ENCODE measurements at regions not wholly inside any gene's neighbourhood (a gene's known extent, or its start where the extent isn't known, plus 50 kb on each side); places are given as distances from the start of the nearest gene placed in this dataset.

GRCh38 chr1:90537606-90538362 lies 179.3 kb downstream of the BARHL2 start:
- H3K36me3 ChIP-seq: no peaks in the 10 kb centered on the region
- no peak overlapping the region for H3K4me3 ChIP-seq
- H3K27ac ChIP-seq: no peak overlapping the region
- H3K4me1 ChIP-seq (replicated peaks): no peaks in the 10 kb centered on the region
- H3K27me3 ChIP-seq (replicated peaks): no peaks in the 10 kb centered on the region
- DNase-seq (ENCODE audit: low read depth in 1 of 2, low spot score in 2 of 2): no peak
- H3K9me3 ChIP-seq (replicated peaks): no peaks in the 10 kb centered on the region

DNA sequence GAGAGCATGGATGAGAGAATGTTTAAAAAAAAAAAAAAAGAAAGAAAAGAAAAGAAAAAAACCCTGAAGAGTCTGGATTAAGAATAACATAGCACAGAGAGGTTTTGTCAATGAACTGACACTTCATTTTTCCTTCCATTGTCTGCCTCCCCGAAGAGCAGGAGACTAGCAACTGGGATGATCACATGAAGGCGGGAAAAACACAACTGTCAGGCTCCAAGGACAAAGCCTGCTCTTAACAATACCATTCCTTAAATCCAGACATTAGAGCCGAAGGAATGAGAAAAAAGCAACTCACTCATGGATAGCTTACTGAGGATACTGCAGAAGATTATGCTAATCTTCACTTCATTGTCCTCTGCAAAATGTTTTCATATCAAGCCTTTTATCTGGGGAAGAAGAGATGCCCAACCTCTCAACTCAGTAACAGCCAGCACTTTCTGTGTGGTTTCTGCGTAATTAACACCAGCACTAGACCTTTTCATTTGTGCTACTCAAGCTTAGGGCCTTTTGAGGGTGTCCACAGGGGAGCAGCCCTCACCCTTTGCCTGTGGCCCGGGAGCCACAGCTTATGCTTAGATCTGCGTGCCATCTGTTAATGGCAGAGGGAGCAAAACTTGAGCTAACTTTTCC lies 182.3 kb downstream of the BARHL2 start:
- H3K27me3 ChIP-seq (replicated peaks): no peaks in the 10 kb centered on the region
- no peak for DNase-seq (ENCODE audit: low read depth in 1 of 2, low spot score in 2 of 2)
- no peak overlapping the region for H3K27ac ChIP-seq
- no peaks in the 10 kb centered on the region for H3K36me3 ChIP-seq
- H3K4me1 ChIP-seq (replicated peaks): no peaks in the 10 kb centered on the region
- no peak overlapping the region for H3K4me3 ChIP-seq
- no peaks in the 10 kb centered on the region for H3K9me3 ChIP-seq (replicated peaks)

DNA sequence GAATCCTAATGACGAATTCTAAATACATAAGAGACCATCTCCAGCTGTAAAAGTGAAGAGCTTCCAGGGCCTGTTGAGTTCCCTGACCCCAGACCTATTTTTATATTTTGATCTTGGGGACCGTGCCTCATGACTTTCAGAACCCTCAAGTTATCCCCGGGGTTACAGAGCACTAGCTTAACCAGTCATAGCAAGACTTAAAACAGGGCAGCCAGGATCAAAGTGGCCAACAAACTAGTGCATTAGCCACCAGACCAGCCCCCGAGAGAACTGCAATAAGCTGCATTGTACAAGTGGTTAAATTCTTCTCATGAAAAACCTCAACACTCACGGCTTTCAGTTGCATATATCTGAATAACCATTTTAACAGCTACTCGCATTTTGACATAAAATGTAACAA lies 183.0 kb downstream of the BARHL2 start:
- Histone ChIP-seq H3K27me3 (replicated peaks) (no peaks in the 10 kb centered on the region), H3K9me3 (replicated peaks) (no peaks in the 10 kb centered on the region), H3K4me3 (no peak overlapping the region), H3K27ac (no peak overlapping the region), H3K36me3 (no peaks in the 10 kb centered on the region), H3K4me1 (replicated peaks) (no peaks in the 10 kb centered on the region)
- no peak for DNase-seq (ENCODE audit: low read depth in 1 of 2, low spot score in 2 of 2)

DNA sequence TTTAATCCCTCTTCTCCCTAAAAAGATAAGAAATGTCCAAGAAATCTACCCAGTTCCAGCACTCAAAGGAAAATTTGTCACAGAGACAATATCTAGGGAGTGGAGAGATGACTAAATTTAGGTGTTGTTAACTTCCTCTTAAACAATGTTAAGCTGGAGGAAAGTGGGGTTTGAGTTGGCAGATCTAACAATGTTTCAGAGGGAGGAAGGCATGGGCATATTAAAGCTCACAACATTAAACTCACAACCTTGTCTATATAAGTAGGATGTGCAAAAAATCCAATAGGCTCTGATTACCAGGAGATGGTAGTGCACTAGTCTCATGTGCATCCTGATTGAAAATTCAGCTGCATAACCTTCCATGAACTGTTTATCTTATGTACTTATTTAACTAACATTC lies 190.1 kb downstream of the BARHL2 start:
- Histone ChIP-seq H3K9me3 (replicated peaks) (no peaks in the 10 kb centered on the region), H3K27ac (no peak overlapping the region), H3K4me3 (no peak overlapping the region), H3K27me3 (replicated peaks) (no peaks in the 10 kb centered on the region), H3K4me1 (replicated peaks) (no peaks in the 10 kb centered on the region), H3K36me3 (no peaks in the 10 kb centered on the region)
- DNase-seq (ENCODE audit: low read depth in 1 of 2, low spot score in 2 of 2): no peak

DNA sequence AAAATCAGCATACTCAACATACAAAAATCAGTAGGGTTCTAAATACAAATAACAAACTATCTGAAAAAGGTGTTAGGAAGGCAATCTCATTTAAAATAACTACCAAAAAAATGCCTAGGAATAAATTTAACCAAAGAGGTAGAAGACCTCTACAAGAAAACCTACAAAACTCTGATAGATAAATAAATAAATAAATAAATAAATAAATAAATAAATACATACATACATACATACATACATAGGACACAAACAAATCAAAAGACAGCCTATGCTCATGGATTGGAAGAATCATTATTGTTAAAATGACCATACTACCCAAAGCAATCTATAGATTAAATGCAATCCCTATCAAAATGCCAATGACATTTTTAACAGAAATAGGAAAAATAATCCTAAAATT lies 194.7 kb downstream of the BARHL2 start:
- no peak for DNase-seq (ENCODE audit: low read depth in 1 of 2, low spot score in 2 of 2)
- no peaks in the 10 kb centered on the region for H3K27me3 ChIP-seq (replicated peaks)
- no peak overlapping the region for H3K4me3 ChIP-seq
- H3K36me3 ChIP-seq: no peaks in the 10 kb centered on the region
- H3K27ac ChIP-seq: no peak overlapping the region
- H3K9me3 ChIP-seq (replicated peaks): no peaks in the 10 kb centered on the region
- no peaks in the 10 kb centered on the region for H3K4me1 ChIP-seq (replicated peaks)

DNA sequence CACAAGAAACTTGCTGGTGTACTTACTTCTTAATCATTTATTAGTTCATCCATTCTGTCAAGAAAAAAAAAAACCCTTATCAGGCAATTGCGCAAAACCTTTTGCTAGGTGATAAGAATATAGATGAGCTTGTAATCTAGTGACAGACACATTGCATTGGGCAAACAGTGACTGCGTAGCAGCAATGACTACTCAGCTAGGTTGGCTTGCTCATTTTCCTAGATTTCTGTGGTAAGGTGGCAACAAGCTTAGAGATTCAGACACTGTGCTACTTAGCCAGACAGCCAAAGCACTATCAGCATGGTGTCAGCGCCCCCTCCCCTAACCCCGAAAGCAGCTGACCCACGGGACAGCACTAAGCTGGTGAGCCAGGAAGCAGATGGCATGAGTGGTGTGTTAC lies 203.1 kb downstream of the BARHL2 start:
- no peak for DNase-seq (ENCODE audit: low read depth in 1 of 2, low spot score in 2 of 2)
- Histone ChIP-seq H3K9me3 (replicated peaks) (no peaks in the 10 kb centered on the region), H3K4me1 (replicated peaks) (no peaks in the 10 kb centered on the region), H3K27ac (no peak overlapping the region), H3K4me3 (no peak overlapping the region), H3K36me3 (no peaks in the 10 kb centered on the region), H3K27me3 (replicated peaks) (peaks cover 4% of the 10 kb centered on the region)

DNA sequence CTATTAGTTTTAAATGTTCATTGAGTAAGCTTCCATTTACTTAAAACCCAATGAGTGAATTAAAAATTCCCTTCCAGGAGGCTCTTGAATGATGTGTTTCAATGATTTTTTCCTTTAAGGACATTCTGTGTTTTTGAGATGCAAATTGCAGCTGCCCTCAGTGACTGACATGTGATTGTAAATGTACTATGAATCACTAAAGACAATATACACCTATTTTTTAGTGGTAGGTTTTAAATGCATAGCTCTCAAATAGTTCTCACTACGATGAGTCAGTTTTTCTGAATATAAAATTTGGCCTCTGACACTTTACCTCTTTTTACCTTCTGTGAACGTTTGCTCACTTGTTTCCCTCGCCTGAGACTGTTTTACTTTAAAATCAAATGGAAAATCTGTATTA lies 204.7 kb downstream of the BARHL2 start:
- Histone ChIP-seq H3K36me3 (no peaks in the 10 kb centered on the region), H3K9me3 (replicated peaks) (no peaks in the 10 kb centered on the region), H3K27me3 (replicated peaks) (peaks cover 4% of the 10 kb centered on the region), H3K4me1 (replicated peaks) (no peaks in the 10 kb centered on the region), H3K4me3 (no peak overlapping the region), H3K27ac (no peak overlapping the region)
- no peak for DNase-seq (ENCODE audit: low read depth in 1 of 2, low spot score in 2 of 2)

GRCh38 chr1:90510143-90510542 lies 207.0 kb downstream of the BARHL2 start:
- peaks cover 4% of the 10 kb centered on the region for H3K27me3 ChIP-seq (replicated peaks)
- H3K4me3 ChIP-seq: no peak overlapping the region
- no peak for DNase-seq (ENCODE audit: low read depth in 1 of 2, low spot score in 2 of 2)
- no peaks in the 10 kb centered on the region for H3K36me3 ChIP-seq
- H3K4me1 ChIP-seq (replicated peaks): no peaks in the 10 kb centered on the region
- H3K27ac ChIP-seq: no peak overlapping the region
- H3K9me3 ChIP-seq (replicated peaks): no peaks in the 10 kb centered on the region

DNA sequence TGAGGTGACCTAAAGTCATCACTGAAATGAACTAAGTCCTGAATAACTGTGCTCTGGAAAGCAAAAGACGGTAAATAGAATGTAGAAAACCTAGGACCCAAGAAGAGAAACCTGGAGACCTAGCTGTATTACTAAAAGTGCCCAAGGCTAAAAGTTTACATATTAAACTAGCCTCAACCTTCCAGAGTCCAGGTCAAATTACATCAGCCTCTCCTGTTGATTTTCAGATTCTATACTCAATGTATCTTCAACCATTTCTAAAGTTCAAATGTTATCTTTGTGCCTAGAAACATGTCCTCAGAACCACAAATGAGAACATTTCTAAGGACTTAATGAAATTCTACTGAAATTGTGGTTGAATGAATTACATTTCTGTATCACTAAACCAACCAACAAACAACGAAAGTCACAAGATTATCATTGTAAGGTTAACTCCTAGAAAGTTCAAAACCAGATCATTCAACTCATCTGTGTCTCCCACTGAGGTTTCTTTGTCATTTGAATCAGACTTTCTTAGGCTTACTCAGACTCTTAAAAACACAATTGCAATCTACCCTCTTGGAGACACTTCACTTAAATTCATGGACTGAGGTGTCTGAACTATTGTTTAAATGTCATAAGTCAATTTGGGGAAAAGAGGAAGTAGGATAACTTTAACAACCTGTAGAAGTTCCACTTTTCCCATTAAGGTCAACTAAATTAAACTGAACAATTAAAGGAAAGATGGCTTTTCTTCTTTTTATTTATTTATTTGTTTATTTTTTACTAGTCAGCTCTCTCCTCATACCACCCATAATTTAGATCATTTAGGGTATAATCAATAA lies 207.7 kb downstream of the BARHL2 start:
- Histone ChIP-seq H3K27me3 (replicated peaks) (peaks cover 4% of the 10 kb centered on the region), H3K4me1 (replicated peaks) (no peaks in the 10 kb centered on the region)

GRCh38 chr1:90508376-90509167 lies 208.5 kb downstream of the BARHL2 start:
- no peaks in the 10 kb centered on the region for H3K4me1 ChIP-seq (replicated peaks)
- H3K27me3 ChIP-seq (replicated peaks): peaks cover 4% of the 10 kb centered on the region
- no peak for DNase-seq (ENCODE audit: low read depth in 1 of 2, low spot score in 2 of 2)
- H3K36me3 ChIP-seq: no peaks in the 10 kb centered on the region
- H3K4me3 ChIP-seq: no peak overlapping the region
- H3K27ac ChIP-seq: no peak overlapping the region
- no peaks in the 10 kb centered on the region for H3K9me3 ChIP-seq (replicated peaks)

More for the DNA sequence above, 207.7 kb downstream of the BARHL2 start:
- Histone ChIP-seq H3K36me3 (no peaks in the 10 kb centered on the region), H3K4me3 (no peak overlapping the region), H3K27ac (no peak overlapping the region), H3K9me3 (replicated peaks) (no peaks in the 10 kb centered on the region)
- DNase-seq (ENCODE audit: low read depth in 1 of 2, low spot score in 2 of 2): no peak

DNA sequence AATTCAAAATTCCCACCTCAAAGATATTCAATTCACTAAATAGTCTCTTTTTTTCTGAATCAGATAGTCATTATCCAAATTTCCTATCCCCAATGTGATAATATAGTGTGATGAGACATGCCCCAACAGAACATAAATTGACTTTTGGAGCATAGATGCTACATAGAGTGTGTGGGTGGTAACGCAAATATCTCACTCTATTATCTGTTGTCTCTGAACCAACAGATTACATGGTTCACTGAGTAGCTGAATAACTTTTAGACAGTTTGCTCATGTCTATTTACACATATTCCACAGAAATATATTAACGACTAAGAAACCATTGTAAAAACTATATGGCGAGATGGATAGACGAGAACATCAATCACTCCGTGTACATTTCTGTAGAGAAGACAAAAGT lies 209.9 kb downstream of the BARHL2 start:
- H3K9me3 ChIP-seq (replicated peaks): no peaks in the 10 kb centered on the region
- no peaks in the 10 kb centered on the region for H3K36me3 ChIP-seq
- no peak overlapping the region for H3K4me3 ChIP-seq
- no peaks in the 10 kb centered on the region for H3K4me1 ChIP-seq (replicated peaks)
- peaks cover 4% of the 10 kb centered on the region for H3K27me3 ChIP-seq (replicated peaks)
- H3K27ac ChIP-seq: no peak overlapping the region
- DNase-seq (ENCODE audit: low read depth in 1 of 2, low spot score in 2 of 2): no peak

DNA sequence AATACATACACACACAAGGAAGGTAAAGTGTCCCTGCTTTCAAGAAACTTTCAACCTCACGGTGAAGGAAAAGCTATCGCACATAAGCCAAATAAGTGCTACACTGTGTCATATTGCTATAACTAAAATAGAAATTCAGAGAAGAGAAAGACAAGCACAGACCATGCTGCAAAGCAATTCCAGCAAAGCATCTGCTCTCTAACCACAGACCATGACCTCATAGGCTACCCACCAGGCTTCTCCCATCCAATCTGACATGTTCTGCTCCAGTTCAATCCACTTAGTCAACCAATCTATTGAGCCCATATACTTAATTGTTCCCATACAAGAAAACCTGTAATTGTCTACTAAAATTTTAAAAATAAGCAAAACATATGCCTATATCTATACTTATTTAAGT lies 211.3 kb downstream of the BARHL2 start:
- Histone ChIP-seq H3K4me3 (no peak overlapping the region), H3K27ac (no peak overlapping the region), H3K9me3 (replicated peaks) (no peaks in the 10 kb centered on the region), H3K36me3 (no peaks in the 10 kb centered on the region), H3K27me3 (replicated peaks) (peaks cover 4% of the 10 kb centered on the region), H3K4me1 (replicated peaks) (no peaks in the 10 kb centered on the region)
- DNase-seq (ENCODE audit: low read depth in 1 of 2, low spot score in 2 of 2): no peak

GRCh38 chr1:90504509-90504908 lies 212.6 kb downstream of the BARHL2 start:
- Histone ChIP-seq H3K27ac (no peak overlapping the region), H3K4me3 (no peak overlapping the region), H3K36me3 (no peaks in the 10 kb centered on the region), H3K27me3 (replicated peaks) (no peaks in the 10 kb centered on the region; the same call in 1 of the 2 replicates), H3K4me1 (replicated peaks) (no peaks in the 10 kb centered on the region), H3K9me3 (replicated peaks) (no peaks in the 10 kb centered on the region)
- no peak for DNase-seq (ENCODE audit: low read depth in 1 of 2, low spot score in 2 of 2)

Data from SJSA1 (cell line).